ENCODE measurements at regions not wholly inside any gene's neighbourhood (a gene's known extent, or its start where the extent isn't known, plus 50 kb on each side); places are given as distances from the start of the nearest gene placed in this dataset.
"Not testable (repeated sequence)": the region's sequence is repeated elsewhere in the genome, so short reads cannot be mapped to it uniquely, and the experiment has no call there.

- no peak for DNase-seq (ENCODE audit: low read depth, low spot score)
These were observed 137.7 kb upstream of the PTBP2 start for GRCh38 chr1:96583903-96584302.

GRCh38 chr1:96587222-96587621 is 134.4 kb upstream of the PTBP2 start:
- no peak for DNase-seq (ENCODE audit: low read depth, low spot score)

- no peak for DNase-seq (ENCODE audit: low read depth, low spot score)
These were observed 133.1 kb upstream of the PTBP2 start for GRCh38 chr1:96588416-96588995.

- DNase-seq (ENCODE audit: low read depth, low spot score) = not testable (repeated sequence)
These were observed 126.1 kb upstream of the PTBP2 start for GRCh38 chr1:96595530-96595929.

GRCh38 chr1:96596226-96596922 is 125.2 kb upstream of the PTBP2 start:
- DNase-seq (ENCODE audit: low read depth, low spot score) = peak; percentile 71

- DNase-seq (ENCODE audit: low read depth, low spot score) = no peak
These were observed 124.4 kb upstream of the PTBP2 start for GRCh38 chr1:96597218-96597617.

- no peak for DNase-seq (ENCODE audit: low read depth, low spot score)
These were observed 123.0 kb upstream of the PTBP2 start for GRCh38 chr1:96598416-96599168.

- peak; percentile 6 for DNase-seq (ENCODE audit: low read depth, low spot score)
These were observed 117.0 kb upstream of the PTBP2 start for GRCh38 chr1:96604620-96605019.

GRCh38 chr1:96617375-96617774 is 104.2 kb upstream of the PTBP2 start:
- DNase-seq (ENCODE audit: low read depth, low spot score) = peak; percentile 20

GRCh38 chr1:96632045-96632664 is 89.4 kb upstream of the PTBP2 start:
- DNase-seq (ENCODE audit: low read depth, low spot score) = no peak

- DNase-seq (ENCODE audit: low read depth, low spot score) = no peak
These were observed 87.9 kb upstream of the PTBP2 start for GRCh38 chr1:96633695-96634094.

GRCh38 chr1:96634883-96635282 is 86.7 kb upstream of the PTBP2 start:
- no peak for DNase-seq (ENCODE audit: low read depth, low spot score)

GRCh38 chr1:96641282-96641681 is 80.3 kb upstream of the PTBP2 start:
- no peak for DNase-seq (ENCODE audit: low read depth, low spot score)

GRCh38 chr1:96643519-96643918 is 78.1 kb upstream of the PTBP2 start:
- no peak for DNase-seq (ENCODE audit: low read depth, low spot score)

GRCh38 chr1:96649301-96649700 is 72.3 kb upstream of the PTBP2 start:
- DNase-seq (ENCODE audit: low read depth, low spot score) = no peak

GRCh38 chr1:96651517-96651916 is 70.1 kb upstream of the PTBP2 start:
- peak; percentile 57 for DNase-seq (ENCODE audit: low read depth, low spot score)

- DNase-seq (ENCODE audit: low read depth, low spot score) = no peak
These were observed 61.5 kb upstream of the PTBP2 start for GRCh38 chr1:96660051-96660450.

- DNase-seq (ENCODE audit: low read depth, low spot score) = no peak
These were observed 61.1 kb upstream of the PTBP2 start for GRCh38 chr1:96660503-96660902.

All from ELF-1 (cell line).